ENCODE measurements at regions not wholly inside any gene's neighbourhood (a gene's known extent, or its start where the extent isn't known, plus 50 kb on each side); places are given as distances from the start of the nearest gene placed in this dataset.
"Not testable (repeated sequence)": the region's sequence is repeated elsewhere in the genome, so short reads cannot be mapped to it uniquely, and the experiment has no call there.

- no peak for DNase-seq (ENCODE audit: low read depth in 4 of 4, low spot score in 3 of 4)
These were observed 1345.1 kb upstream of the PCDH20 start for GRCh38 chr13:62760724-62761123.

GRCh38 chr13:62747629-62748028, 1332.0 kb upstream of the PCDH20 start:
- DNase-seq (ENCODE audit: low read depth in 4 of 4, low spot score in 3 of 4) = no peak

GRCh38 chr13:62747152-62747551, 1331.5 kb upstream of the PCDH20 start:
- no peak for DNase-seq (ENCODE audit: low read depth in 4 of 4, low spot score in 3 of 4)

- not testable (repeated sequence) for DNase-seq (ENCODE audit: low read depth in 4 of 4, low spot score in 3 of 4)
These were observed 1314.1 kb upstream of the PCDH20 start for GRCh38 chr13:62729746-62730145.

GRCh38 chr13:62721893-62722292, 1306.2 kb upstream of the PCDH20 start:
- DNase-seq (ENCODE audit: low read depth in 4 of 4, low spot score in 3 of 4) = no peak

- not testable (repeated sequence) for DNase-seq (ENCODE audit: low read depth in 4 of 4, low spot score in 3 of 4)
These were observed 1296.3 kb upstream of the PCDH20 start for GRCh38 chr13:62711948-62712347.

- DNase-seq (ENCODE audit: low read depth in 4 of 4, low spot score in 3 of 4) = no peak
These were observed 1295.1 kb upstream of the PCDH20 start for GRCh38 chr13:62710787-62711186.

- DNase-seq (ENCODE audit: low read depth in 4 of 4, low spot score in 3 of 4) = no peak
These were observed 1290.4 kb upstream of the PCDH20 start for GRCh38 chr13:62706048-62706447.

- no peak for DNase-seq (ENCODE audit: low read depth in 4 of 4, low spot score in 3 of 4)
These were observed 1289.2 kb upstream of the PCDH20 start for GRCh38 chr13:62704875-62705274.

- DNase-seq (ENCODE audit: low read depth in 4 of 4, low spot score in 3 of 4) = no peak
These were observed 1286.9 kb upstream of the PCDH20 start for GRCh38 chr13:62702502-62702901.

- no peak for DNase-seq (ENCODE audit: low read depth in 4 of 4, low spot score in 3 of 4)
These were observed 1282.1 kb upstream of the PCDH20 start for GRCh38 chr13:62697701-62698100.

- no peak for DNase-seq (ENCODE audit: low read depth in 4 of 4, low spot score in 3 of 4)
These were observed 1280.8 kb upstream of the PCDH20 start for GRCh38 chr13:62696490-62696889.

- no peak for DNase-seq (ENCODE audit: low read depth in 4 of 4, low spot score in 3 of 4)
These were observed 1272.1 kb upstream of the PCDH20 start for GRCh38 chr13:62687732-62688131.

- no peak for DNase-seq (ENCODE audit: low read depth in 4 of 4, low spot score in 3 of 4)
These were observed 1268.7 kb upstream of the PCDH20 start for GRCh38 chr13:62684359-62684758.

GRCh38 chr13:62682788-62683187, 1267.1 kb upstream of the PCDH20 start:
- DNase-seq (ENCODE audit: low read depth in 4 of 4, low spot score in 3 of 4) = no peak

- no peak for DNase-seq (ENCODE audit: low read depth in 4 of 4, low spot score in 3 of 4)
These were observed 1262.4 kb upstream of the PCDH20 start for GRCh38 chr13:62678039-62678438.

- DNase-seq (ENCODE audit: low read depth in 4 of 4, low spot score in 3 of 4) = no peak
These were observed 1248.1 kb upstream of the PCDH20 start for GRCh38 chr13:62663767-62664166.

GRCh38 chr13:62659365-62659764, 1243.7 kb upstream of the PCDH20 start:
- no peak for DNase-seq (ENCODE audit: low read depth in 4 of 4, low spot score in 3 of 4)

GRCh38 chr13:62653371-62653770, 1237.7 kb upstream of the PCDH20 start:
- no peak for DNase-seq (ENCODE audit: low read depth in 4 of 4, low spot score in 3 of 4)

- DNase-seq (ENCODE audit: low read depth in 4 of 4, low spot score in 3 of 4) = no peak
These were observed 1228.3 kb upstream of the PCDH20 start for GRCh38 chr13:62643799-62644524.

GRCh38 chr13:62643007-62643483, 1227.4 kb upstream of the PCDH20 start:
- DNase-seq (ENCODE audit: low read depth in 4 of 4, low spot score in 3 of 4) = no peak

GRCh38 chr13:62635161-62635560, 1219.5 kb upstream of the PCDH20 start:
- DNase-seq (ENCODE audit: low read depth in 4 of 4, low spot score in 3 of 4) = no peak

- no peak for DNase-seq (ENCODE audit: low read depth in 4 of 4, low spot score in 3 of 4)
These were observed 1217.8 kb upstream of the PCDH20 start for GRCh38 chr13:62633448-62633847.

Measured in right renal pelvis (tissue), 4 donors.